GM21576 (cell line): ENCODE measurements at regions not wholly inside any gene's neighbourhood (a gene's known extent, or its start where the extent isn't known, plus 50 kb on each side); places are given as distances from the start of the nearest gene placed in this dataset.
"Not testable (repeated sequence)": the region's sequence is repeated elsewhere in the genome, so short reads cannot be mapped to it uniquely, and the experiment has no call there.

Experiments used
- ATAC-seq: cut with Tn5 transposase; IDR thresholded peaks from one replicate; pipeline ENCODE4 v1.9.1; 2021; ENCODE audit warnings: mild to moderate bottlenecking, moderate library complexity; ENCODE audit not compliant: unreplicated experiment

- no peak for ATAC-seq
Observed at GRCh38 chr10:125257521-125258108, 97.3 kb upstream of the CTBP2 start.

- no peak for ATAC-seq
Observed at GRCh38 chr10:125256026-125256425, 95.7 kb upstream of the CTBP2 start.

- no peak for ATAC-seq
Observed at GRCh38 chr10:125252937-125253336, 92.6 kb upstream of the CTBP2 start.

- ATAC-seq = not testable (repeated sequence)
Observed at GRCh38 chr10:125250834-125251233, 90.5 kb upstream of the CTBP2 start.

DNA sequence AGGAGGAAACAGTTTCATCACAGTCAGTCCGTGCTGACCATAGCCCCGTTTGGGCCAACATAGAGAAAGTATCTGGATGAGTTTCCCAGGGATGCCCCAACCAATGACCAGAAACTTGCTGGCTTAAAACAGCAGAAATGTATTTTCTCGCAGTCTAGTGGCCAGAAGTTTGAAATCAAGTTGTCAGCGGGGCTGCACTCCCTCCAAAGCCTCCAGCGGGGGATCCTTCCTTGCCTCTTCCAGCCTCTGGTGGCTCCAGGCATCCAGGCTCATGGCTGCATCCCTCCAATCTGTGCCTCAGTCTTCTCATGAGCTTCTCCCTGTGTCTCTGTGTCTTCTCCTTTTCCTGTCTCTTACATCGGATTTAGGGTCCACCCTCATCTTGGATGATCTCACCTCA is 89.6 kb upstream of the CTBP2 start:
- no peak for ATAC-seq

- no peak for ATAC-seq
Observed at GRCh38 chr10:125248489-125248888, 88.1 kb upstream of the CTBP2 start.

- no peak for ATAC-seq
Observed at GRCh38 chr10:125247576-125247975, 87.2 kb upstream of the CTBP2 start.

DNA sequence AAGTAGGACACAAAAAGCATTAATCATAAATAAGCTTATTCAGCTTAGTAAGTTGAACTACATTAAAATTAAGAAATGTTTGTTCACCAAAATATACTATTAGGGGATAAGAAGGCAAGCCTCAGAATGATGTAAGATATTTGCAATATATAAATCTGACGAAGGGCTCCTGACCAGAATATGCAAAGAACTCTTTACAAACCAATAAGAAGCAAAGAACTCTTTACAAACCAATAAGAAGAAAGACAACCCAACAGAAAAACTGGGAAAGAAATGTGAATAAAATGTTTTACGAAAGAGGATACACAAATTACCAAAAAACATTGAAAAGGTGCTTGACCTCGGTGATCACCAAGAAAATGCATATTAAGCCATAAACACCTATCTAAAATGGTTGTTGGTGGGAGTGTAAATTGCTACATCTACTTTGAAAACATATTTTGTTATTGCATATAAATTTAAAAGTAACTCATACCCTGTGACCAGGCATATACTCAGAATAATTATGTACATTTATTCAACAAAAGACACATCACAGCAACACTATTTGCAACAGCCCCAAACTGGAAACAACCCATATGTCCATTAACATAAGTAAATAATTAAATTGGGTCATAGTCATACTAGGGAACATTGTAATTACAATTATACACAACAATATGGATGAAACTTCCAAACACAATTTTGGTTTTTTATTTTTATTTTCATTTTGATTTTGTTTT is 83.3 kb upstream of the CTBP2 start:
- ATAC-seq = no peak

DNA sequence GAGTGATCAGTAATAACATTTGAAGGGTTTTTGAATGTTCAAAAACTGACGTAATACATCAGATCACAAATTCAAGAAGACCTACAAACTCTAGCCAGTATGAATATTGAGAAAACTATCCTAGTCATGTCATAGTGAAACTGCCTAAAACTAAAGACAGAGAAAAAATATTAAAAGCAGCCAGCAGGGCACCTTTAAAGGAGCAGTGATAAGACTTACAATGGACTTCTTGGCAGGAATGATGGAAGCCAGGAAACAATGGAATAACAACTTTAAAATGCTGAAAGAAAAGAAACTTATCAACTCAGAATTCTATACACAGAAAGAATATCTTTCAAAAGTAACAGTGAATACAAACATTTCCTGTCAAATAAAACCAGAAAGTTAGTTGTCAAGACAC is 78.3 kb upstream of the CTBP2 start:
- no peak for ATAC-seq

DNA sequence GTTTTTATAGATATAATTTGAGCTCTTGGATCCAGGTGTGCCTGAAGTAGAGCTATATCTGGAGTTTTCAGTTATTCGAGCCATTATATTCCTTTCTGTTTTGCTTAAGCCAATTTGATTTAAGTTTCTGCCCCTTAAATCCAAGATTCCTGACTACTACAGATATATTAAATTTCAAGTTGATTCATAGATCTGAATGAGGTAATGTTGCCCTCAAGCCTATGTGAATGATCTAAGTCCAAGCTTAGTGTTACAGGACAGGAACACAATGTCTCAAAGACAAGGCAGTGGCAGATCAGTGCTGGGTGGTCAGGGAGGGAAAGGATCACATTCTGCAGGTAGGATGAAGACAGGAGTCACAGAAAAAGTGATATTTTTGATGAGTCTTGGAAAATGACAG is 75.7 kb upstream of the CTBP2 start:
- ATAC-seq = no peak

- no peak for ATAC-seq
Observed at GRCh38 chr10:125235093-125236069, 75.0 kb upstream of the CTBP2 start.

DNA sequence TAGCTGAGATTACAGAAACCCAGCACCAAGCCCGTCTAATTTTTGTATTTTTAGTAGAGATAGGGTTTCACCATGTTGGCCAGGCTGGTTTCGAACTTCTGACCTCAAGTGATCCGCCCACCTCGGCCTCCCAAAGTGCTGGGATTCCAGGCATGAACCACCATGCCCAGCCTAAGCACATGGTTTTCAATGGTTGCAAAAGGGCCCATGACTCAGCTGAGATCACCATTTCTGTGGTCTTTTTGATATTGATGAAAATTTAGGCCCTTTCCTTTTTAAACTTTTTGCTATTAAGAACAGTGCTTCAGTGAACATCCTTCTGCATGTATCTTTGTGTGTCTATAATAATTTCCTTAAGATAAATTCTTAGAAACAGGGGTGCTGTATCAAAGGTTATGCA is 74.2 kb upstream of the CTBP2 start:
- not testable (repeated sequence) for ATAC-seq

DNA sequence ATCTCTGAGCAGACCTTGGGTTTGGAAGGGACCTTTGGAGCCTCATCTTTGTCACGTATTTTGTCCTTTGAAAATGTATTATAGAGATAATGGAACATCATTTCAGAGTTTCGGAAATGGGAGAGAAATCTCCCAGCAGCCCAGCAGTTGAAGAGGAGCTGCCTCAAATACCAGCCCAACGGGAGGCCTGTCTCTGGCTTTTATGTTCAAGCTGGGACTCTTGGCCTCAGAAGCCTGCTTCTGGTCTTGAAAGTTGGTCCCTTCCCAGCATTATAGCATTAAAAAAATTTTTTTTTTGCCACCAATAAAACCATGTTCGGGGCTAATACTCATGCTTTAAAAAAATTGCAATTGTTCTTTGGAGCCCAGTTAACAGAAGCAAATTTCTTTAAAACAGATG is 73.4 kb upstream of the CTBP2 start:
- ATAC-seq = no peak

- no peak for ATAC-seq
Observed at GRCh38 chr10:125232841-125233240, 72.5 kb upstream of the CTBP2 start.

GRCh38 chr10:125231813-125232475 is 71.6 kb upstream of the CTBP2 start:
- ATAC-seq = no peak

DNA sequence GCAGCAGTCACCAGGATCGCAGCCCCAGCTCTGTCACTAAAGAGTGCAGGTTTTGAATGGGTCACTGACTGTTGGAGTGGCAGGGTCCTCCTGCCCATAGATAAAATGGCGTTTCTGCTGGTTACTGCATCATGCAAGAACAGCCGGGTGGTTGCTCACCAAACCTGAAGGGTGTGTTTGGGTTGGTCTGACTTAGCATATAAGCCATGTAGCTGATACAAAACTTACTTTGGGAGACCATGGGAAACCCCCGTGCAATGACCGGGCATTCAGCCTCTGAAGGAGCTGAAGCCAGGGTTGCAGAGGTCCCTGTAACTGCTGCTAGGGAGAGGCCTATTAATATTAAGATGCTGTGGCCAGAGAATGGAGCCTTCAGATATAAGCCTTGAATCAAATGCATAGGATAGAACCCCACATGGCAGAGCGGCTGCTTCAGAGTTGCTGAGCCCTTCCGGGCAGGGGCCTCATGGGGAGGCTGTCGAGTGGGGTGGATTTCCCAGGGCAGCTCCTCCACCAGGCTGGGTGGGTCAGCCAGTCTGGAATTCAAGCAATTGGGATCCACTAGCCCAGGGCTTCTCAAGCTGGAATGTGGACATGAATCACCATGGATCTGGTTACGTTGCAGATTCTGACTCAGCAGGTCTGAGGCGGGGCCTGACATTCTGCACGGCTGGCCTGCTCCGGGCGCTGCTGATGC is 70.9 kb upstream of the CTBP2 start:
- ATAC-seq = no peak

DNA sequence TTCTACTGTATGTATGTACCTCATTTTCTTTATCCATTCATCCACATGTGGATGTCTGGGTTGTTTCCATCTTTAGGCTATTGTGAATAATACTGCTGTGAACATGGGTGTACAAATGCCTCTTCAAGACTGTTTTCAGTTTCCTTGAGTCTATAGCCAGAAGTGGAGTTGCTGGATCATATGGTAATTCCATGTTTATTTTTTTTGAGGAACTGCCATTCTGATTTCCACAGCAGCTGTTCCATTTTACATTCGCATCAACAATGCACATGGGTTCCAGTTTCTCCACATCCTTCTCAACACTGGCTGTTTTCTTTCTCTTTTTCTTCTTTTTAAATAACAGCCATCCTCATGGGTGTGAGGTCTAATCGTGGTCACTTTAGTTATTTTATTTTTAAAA is 69.9 kb upstream of the CTBP2 start:
- ATAC-seq = no peak

DNA sequence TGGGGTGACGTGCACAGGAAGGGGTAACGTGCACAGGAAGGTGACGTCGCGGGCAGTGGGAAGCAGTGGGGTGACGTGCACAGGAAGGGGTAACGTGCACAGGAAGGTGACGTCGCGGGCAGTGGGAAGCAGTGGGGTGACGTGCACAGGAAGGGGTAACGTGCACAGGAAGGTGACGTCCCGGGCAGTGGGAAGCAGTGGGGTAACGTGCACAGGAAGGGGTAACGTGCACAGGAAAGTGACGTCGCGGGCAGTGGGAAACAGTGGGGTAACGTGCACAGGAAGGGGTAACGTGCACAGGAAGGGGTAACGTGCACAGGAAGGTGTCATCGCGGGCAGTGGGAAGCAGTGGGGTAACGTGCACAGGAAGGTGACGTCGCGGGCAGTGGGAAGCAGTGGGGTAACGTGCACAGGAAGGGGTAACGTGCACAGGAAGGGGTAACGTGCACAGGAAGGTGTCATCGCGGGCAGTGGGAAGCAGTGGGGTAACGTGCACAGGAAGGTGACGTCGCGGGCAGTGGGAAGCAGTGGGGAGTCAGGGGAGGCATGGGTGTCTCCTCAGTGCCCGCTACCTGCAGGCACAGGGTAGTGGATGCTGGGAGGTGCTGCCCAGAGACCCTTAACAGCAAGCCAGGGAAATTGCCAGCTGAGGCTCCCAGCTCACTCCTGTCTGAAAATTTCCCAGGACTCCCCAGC is 68.0 kb upstream of the CTBP2 start:
- ATAC-seq = not testable (repeated sequence)

- no peak for ATAC-seq
Observed at GRCh38 chr10:125227546-125227945, 67.2 kb upstream of the CTBP2 start.

GRCh38 chr10:125226823-125227222 is 66.5 kb upstream of the CTBP2 start:
- ATAC-seq = no peak
